A673 (cell line): ENCODE measurements at regions not wholly inside any gene's neighbourhood (a gene's known extent, or its start where the extent isn't known, plus 50 kb on each side); places are given as distances from the start of the nearest gene placed in this dataset.

Experiments
- EZH2 ChIP-seq: fragments of 200-600 bp; sonication (generic); IDR thresholded peaks from 2 replicates; pipeline ENCODE4 v1.6.1; 2017; ENCODE audit warnings: borderline replicate concordance, low read depth, mild to moderate bottlenecking, mixed read lengths, antibody characterized with exemption, low read length; ENCODE audit not compliant: poor library complexity, severe bottlenecking
- TF ChIP-seq, protein P1 (sequence below): fragments of 300-800, 200-600 bp; sonication (generic); conservative IDR thresholded peaks from 2 replicates; pipeline ENCODE4 v1.5.1; 2017; ENCODE audit warnings: low read depth, mild to moderate bottlenecking, antibody characterized with exemption, low read length, moderate library complexity, mixed read lengths

DNA sequence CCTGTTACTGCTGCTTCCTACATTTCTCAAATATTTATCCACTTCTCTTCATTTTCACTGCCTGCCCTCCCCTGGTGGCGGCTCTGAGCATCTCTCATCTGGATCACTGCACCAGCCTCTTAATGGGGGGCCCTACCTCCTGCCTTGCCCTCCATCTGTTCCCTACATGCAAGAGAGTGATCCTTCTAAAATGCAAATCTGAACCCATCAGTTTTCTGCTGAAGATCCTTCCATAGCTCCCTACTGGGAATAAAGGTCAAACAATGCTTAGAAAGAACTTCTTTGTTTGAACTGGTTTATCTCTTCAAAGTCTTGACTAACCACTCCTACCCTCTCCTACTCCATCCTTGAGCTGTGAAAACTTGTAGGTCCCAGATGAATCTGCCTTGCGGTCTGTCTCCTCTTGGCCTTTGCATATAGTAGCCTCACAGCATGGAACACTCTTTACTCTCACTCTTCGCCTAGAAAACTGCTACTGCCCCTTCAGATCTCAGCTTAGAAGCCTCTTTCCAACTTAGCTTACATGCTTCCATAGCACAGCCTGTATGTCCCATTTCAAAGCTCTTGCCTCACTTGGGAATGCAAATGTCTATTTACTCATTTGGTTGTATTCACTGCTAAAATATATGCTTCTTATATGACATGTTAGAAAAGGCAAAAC lies 119.3 kb downstream of the QRSL1 start:
- TF ChIP-seq, protein P1, sequence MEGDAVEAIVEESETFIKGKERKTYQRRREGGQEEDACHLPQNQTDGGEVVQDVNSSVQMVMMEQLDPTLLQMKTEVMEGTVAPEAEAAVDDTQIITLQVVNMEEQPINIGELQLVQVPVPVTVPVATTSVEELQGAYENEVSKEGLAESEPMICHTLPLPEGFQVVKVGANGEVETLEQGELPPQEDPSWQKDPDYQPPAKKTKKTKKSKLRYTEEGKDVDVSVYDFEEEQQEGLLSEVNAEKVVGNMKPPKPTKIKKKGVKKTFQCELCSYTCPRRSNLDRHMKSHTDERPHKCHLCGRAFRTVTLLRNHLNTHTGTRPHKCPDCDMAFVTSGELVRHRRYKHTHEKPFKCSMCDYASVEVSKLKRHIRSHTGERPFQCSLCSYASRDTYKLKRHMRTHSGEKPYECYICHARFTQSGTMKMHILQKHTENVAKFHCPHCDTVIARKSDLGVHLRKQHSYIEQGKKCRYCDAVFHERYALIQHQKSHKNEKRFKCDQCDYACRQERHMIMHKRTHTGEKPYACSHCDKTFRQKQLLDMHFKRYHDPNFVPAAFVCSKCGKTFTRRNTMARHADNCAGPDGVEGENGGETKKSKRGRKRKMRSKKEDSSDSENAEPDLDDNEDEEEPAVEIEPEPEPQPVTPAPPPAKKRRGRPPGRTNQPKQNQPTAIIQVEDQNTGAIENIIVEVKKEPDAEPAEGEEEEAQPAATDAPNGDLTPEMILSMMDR, result no peak
- no peak for TF ChIP-seq EZH2
